ENCODE measurements at regions not wholly inside any gene's neighbourhood (a gene's known extent, or its start where the extent isn't known, plus 50 kb on each side); places are given as distances from the start of the nearest gene placed in this dataset.

GRCh38 chr2:145800151-145801091 lies 1280.5 kb upstream of the ZEB2 start:
- Histone ChIP-seq H3K9me3 (no peaks in the 10 kb centered on the region), H3K27me3 (no peaks in the 10 kb centered on the region), H3K4me1 (ENCODE audit: control insufficient read depth in 1 of 2, insufficient read depth in 1 of 2, low read depth in 1 of 2, low read length in 1 of 2) (no peaks in the 10 kb centered on the region), H3K4me3 (ENCODE audit: low read depth in 1 of 2, low read length in 1 of 2) (no peak overlapping the region), H3K27ac (no peak overlapping the region), H3K36me3 (no peaks in the 10 kb centered on the region)
- no peak for TF ChIP-seq CTCF (IDR thresholded peaks at IDR 0.05)

GRCh38 chr2:145799595-145800108 lies 1279.7 kb upstream of the ZEB2 start:
- no peaks in the 10 kb centered on the region for H3K27me3 ChIP-seq
- H3K36me3 ChIP-seq: no peaks in the 10 kb centered on the region
- TF ChIP-seq CTCF (IDR thresholded peaks at IDR 0.05): no peak
- H3K27ac ChIP-seq: no peak overlapping the region
- H3K4me1 ChIP-seq (ENCODE audit: control insufficient read depth in 1 of 2, insufficient read depth in 1 of 2, low read depth in 1 of 2, low read length in 1 of 2): no peaks in the 10 kb centered on the region
- no peaks in the 10 kb centered on the region for H3K9me3 ChIP-seq
- no peak overlapping the region for H3K4me3 ChIP-seq (ENCODE audit: low read depth in 1 of 2, low read length in 1 of 2)

GRCh38 chr2:145798419-145798818 lies 1278.5 kb upstream of the ZEB2 start:
- Histone ChIP-seq H3K4me3 (ENCODE audit: low read depth in 1 of 2, low read length in 1 of 2) (no peak overlapping the region), H3K9me3 (no peaks in the 10 kb centered on the region), H3K27me3 (no peaks in the 10 kb centered on the region), H3K36me3 (no peaks in the 10 kb centered on the region), H3K4me1 (ENCODE audit: control insufficient read depth in 1 of 2, insufficient read depth in 1 of 2, low read depth in 1 of 2, low read length in 1 of 2) (no peaks in the 10 kb centered on the region), H3K27ac (no peak overlapping the region)
- no peak for TF ChIP-seq CTCF (IDR thresholded peaks at IDR 0.05)

- Histone ChIP-seq H3K27ac (no peak overlapping the region), H3K4me1 (ENCODE audit: control insufficient read depth in 1 of 2, insufficient read depth in 1 of 2, low read depth in 1 of 2, low read length in 1 of 2) (no peaks in the 10 kb centered on the region), H3K27me3 (no peaks in the 10 kb centered on the region), H3K36me3 (no peaks in the 10 kb centered on the region), H3K4me3 (ENCODE audit: low read depth in 1 of 2, low read length in 1 of 2) (no peak overlapping the region), H3K9me3 (no peaks in the 10 kb centered on the region)
- no peak for TF ChIP-seq CTCF (IDR thresholded peaks at IDR 0.05)
Measured at GRCh38 chr2:145797692-145798091, 1277.8 kb upstream of the ZEB2 start.

- Histone ChIP-seq H3K9me3 (no peaks in the 10 kb centered on the region), H3K4me3 (ENCODE audit: low read depth in 1 of 2, low read length in 1 of 2) (no peak overlapping the region), H3K36me3 (no peaks in the 10 kb centered on the region), H3K4me1 (ENCODE audit: control insufficient read depth in 1 of 2, insufficient read depth in 1 of 2, low read depth in 1 of 2, low read length in 1 of 2) (no peaks in the 10 kb centered on the region), H3K27me3 (no peaks in the 10 kb centered on the region), H3K27ac (no peak overlapping the region)
- no peak for TF ChIP-seq CTCF (IDR thresholded peaks at IDR 0.05)
Measured at GRCh38 chr2:145792745-145793144, 1272.8 kb upstream of the ZEB2 start.

All from neutrophil (primary cell).